ENCODE measurements at regions not wholly inside any gene's neighbourhood (a gene's known extent, or its start where the extent isn't known, plus 50 kb on each side); places are given as distances from the start of the nearest gene placed in this dataset.

- DNase-seq: no peak
- H3K27ac Mint-ChIP-seq: no peak overlapping the region
- no peak overlapping the region for H3K4me3 Mint-ChIP-seq
- H3K4me1 Mint-ChIP-seq: peaks cover 15% of the 10 kb centered on the region
- no peaks in the 10 kb centered on the region for H3K36me3 Mint-ChIP-seq (ENCODE audit: low read depth)
- ChIA-PET POLR2A (no interaction called here), CTCF (no interaction called here)
- no peaks in the 10 kb centered on the region for H3K27me3 Mint-ChIP-seq
- H3K9me3 Mint-ChIP-seq: no peaks in the 10 kb centered on the region
Measured at GRCh38 chr15:91521996-91522395, 331.5 kb upstream of the SLCO3A1 start.

GRCh38 chr15:91522605-91523332 is 330.7 kb upstream of the SLCO3A1 start:
- Mint-ChIP-seq H3K9me3 (no peaks in the 10 kb centered on the region), H3K27me3 (peaks cover 2% of the 10 kb centered on the region), H3K27ac (no peak overlapping the region), H3K36me3 (ENCODE audit: low read depth) (no peaks in the 10 kb centered on the region), H3K4me3 (no peak overlapping the region), H3K4me1 (peaks cover 15% of the 10 kb centered on the region)
- ChIA-PET POLR2A (no interaction called here), CTCF (no interaction called here)
- DNase-seq: no peak

- CTCF ChIA-PET: no interaction called here
- H3K27ac Mint-ChIP-seq: no peak overlapping the region
- peaks cover 2% of the 10 kb centered on the region for H3K27me3 Mint-ChIP-seq
- POLR2A ChIA-PET: no interaction called here
- no peak for DNase-seq
- no peaks in the 10 kb centered on the region for H3K36me3 Mint-ChIP-seq (ENCODE audit: low read depth)
- H3K4me3 Mint-ChIP-seq: no peak overlapping the region
- no peaks in the 10 kb centered on the region for H3K9me3 Mint-ChIP-seq
- peaks cover 15% of the 10 kb centered on the region for H3K4me1 Mint-ChIP-seq
Measured at GRCh38 chr15:91523596-91523995, 329.9 kb upstream of the SLCO3A1 start.

GRCh38 chr15:91524534-91524933 is 329.0 kb upstream of the SLCO3A1 start:
- no peak for DNase-seq
- Mint-ChIP-seq H3K4me3 (no peak overlapping the region), H3K27me3 (peaks cover 5% of the 10 kb centered on the region), H3K9me3 (no peaks in the 10 kb centered on the region), H3K36me3 (ENCODE audit: low read depth) (no peaks in the 10 kb centered on the region), H3K4me1 (peaks cover 16% of the 10 kb centered on the region), H3K27ac (no peak overlapping the region)
- CTCF ChIA-PET: no interaction called here
- POLR2A ChIA-PET: no interaction called here

GRCh38 chr15:91525751-91526150 is 327.8 kb upstream of the SLCO3A1 start:
- ChIA-PET POLR2A (no interaction called here), CTCF (no interaction called here)
- H3K36me3 Mint-ChIP-seq (ENCODE audit: low read depth): no peaks in the 10 kb centered on the region
- no peak overlapping the region for H3K4me3 Mint-ChIP-seq
- H3K27ac Mint-ChIP-seq: no peak overlapping the region
- H3K9me3 Mint-ChIP-seq: no peaks in the 10 kb centered on the region
- peaks cover 5% of the 10 kb centered on the region for H3K27me3 Mint-ChIP-seq
- no peak for DNase-seq
- peaks cover 16% of the 10 kb centered on the region for H3K4me1 Mint-ChIP-seq

GRCh38 chr15:91526424-91526823 is 327.1 kb upstream of the SLCO3A1 start:
- Mint-ChIP-seq H3K27me3 (peaks cover 5% of the 10 kb centered on the region), H3K4me3 (no peak overlapping the region), H3K4me1 (peaks cover 16% of the 10 kb centered on the region), H3K9me3 (no peaks in the 10 kb centered on the region), H3K27ac (no peak overlapping the region), H3K36me3 (ENCODE audit: low read depth) (no peaks in the 10 kb centered on the region)
- no peak for DNase-seq
- ChIA-PET POLR2A (no interaction called here), CTCF (no interaction called here)

GRCh38 chr15:91528801-91529200 is 324.7 kb upstream of the SLCO3A1 start:
- H3K4me1 Mint-ChIP-seq: peaks cover 6% of the 10 kb centered on the region
- ChIA-PET CTCF (no interaction called here), POLR2A (no interaction called here)
- DNase-seq: no peak
- H3K9me3 Mint-ChIP-seq: no peaks in the 10 kb centered on the region
- H3K27ac Mint-ChIP-seq: no peak overlapping the region
- H3K36me3 Mint-ChIP-seq (ENCODE audit: low read depth): no peaks in the 10 kb centered on the region
- H3K27me3 Mint-ChIP-seq: peaks cover 5% of the 10 kb centered on the region
- no peak overlapping the region for H3K4me3 Mint-ChIP-seq

GRCh38 chr15:91529534-91529933 is 324.0 kb upstream of the SLCO3A1 start:
- no peak overlapping the region for H3K4me3 Mint-ChIP-seq

GRCh38 chr15:91530279-91530678 is 323.2 kb upstream of the SLCO3A1 start:
- POLR2A ChIA-PET: no interaction called here
- Mint-ChIP-seq H3K27me3 (peaks cover 5% of the 10 kb centered on the region), H3K9me3 (no peaks in the 10 kb centered on the region), H3K4me3 (no peak overlapping the region), H3K36me3 (ENCODE audit: low read depth) (no peaks in the 10 kb centered on the region), H3K4me1 (peaks cover 1% of the 10 kb centered on the region), H3K27ac (no peak overlapping the region)
- no peak for DNase-seq
- CTCF ChIA-PET: no interaction called here

More at GRCh38 chr15:91529534-91529933, 324.0 kb upstream of the SLCO3A1 start:
- ChIA-PET POLR2A (no interaction called here), CTCF (interaction anchor here (0.6 kb wide), 1 partner anchor 225 kb away, joined by 3 read pairs; no protein-coding TSS in a partner anchor)
- no peak for DNase-seq
- Mint-ChIP-seq H3K9me3 (no peaks in the 10 kb centered on the region), H3K4me1 (peaks cover 1% of the 10 kb centered on the region), H3K27me3 (peaks cover 5% of the 10 kb centered on the region), H3K27ac (no peak overlapping the region), H3K36me3 (ENCODE audit: low read depth) (no peaks in the 10 kb centered on the region)

GRCh38 chr15:91530956-91531582 is 322.4 kb upstream of the SLCO3A1 start:
- ChIA-PET CTCF (no interaction called here), POLR2A (no interaction called here)
- no peaks in the 10 kb centered on the region for H3K9me3 Mint-ChIP-seq
- no peaks in the 10 kb centered on the region for H3K36me3 Mint-ChIP-seq (ENCODE audit: low read depth)
- no peak for DNase-seq
- H3K4me1 Mint-ChIP-seq: peaks cover 1% of the 10 kb centered on the region
- no peak overlapping the region for H3K27ac Mint-ChIP-seq
- H3K4me3 Mint-ChIP-seq: no peak overlapping the region
- peaks cover 5% of the 10 kb centered on the region for H3K27me3 Mint-ChIP-seq

- ChIA-PET CTCF (no interaction called here), POLR2A (no interaction called here)
- H3K27me3 Mint-ChIP-seq: no peaks in the 10 kb centered on the region
- no peaks in the 10 kb centered on the region for H3K4me1 Mint-ChIP-seq
- no peak for DNase-seq
- H3K9me3 Mint-ChIP-seq: no peaks in the 10 kb centered on the region
- no peak overlapping the region for H3K4me3 Mint-ChIP-seq
- H3K27ac Mint-ChIP-seq: no peak overlapping the region
- H3K36me3 Mint-ChIP-seq (ENCODE audit: low read depth): no peaks in the 10 kb centered on the region
Measured at GRCh38 chr15:91534235-91534634, 319.3 kb upstream of the SLCO3A1 start.

GRCh38 chr15:91534976-91535375 is 318.5 kb upstream of the SLCO3A1 start:
- H3K4me1 Mint-ChIP-seq: no peaks in the 10 kb centered on the region
- no peak overlapping the region for H3K27ac Mint-ChIP-seq
- POLR2A ChIA-PET: no interaction called here
- no peaks in the 10 kb centered on the region for H3K27me3 Mint-ChIP-seq
- DNase-seq: no peak
- H3K9me3 Mint-ChIP-seq: no peaks in the 10 kb centered on the region
- H3K4me3 Mint-ChIP-seq: no peak overlapping the region
- CTCF ChIA-PET: no interaction called here
- no peaks in the 10 kb centered on the region for H3K36me3 Mint-ChIP-seq (ENCODE audit: low read depth)

- Mint-ChIP-seq H3K36me3 (ENCODE audit: low read depth) (no peaks in the 10 kb centered on the region), H3K4me1 (no peaks in the 10 kb centered on the region), H3K9me3 (no peaks in the 10 kb centered on the region), H3K27ac (no peak overlapping the region), H3K4me3 (no peak overlapping the region), H3K27me3 (no peaks in the 10 kb centered on the region)
- no peak for DNase-seq
- ChIA-PET CTCF (interaction anchor here (1.1 to 1.3 kb wide), 2 partner anchors 175 to 541 kb away, joined by 3 read pairs; no protein-coding TSS in a partner anchor), POLR2A (no interaction called here)
Measured at GRCh38 chr15:91535856-91536500, 317.5 kb upstream of the SLCO3A1 start.

GRCh38 chr15:91537856-91538255 is 315.7 kb upstream of the SLCO3A1 start:
- no peaks in the 10 kb centered on the region for H3K27me3 Mint-ChIP-seq
- no peak overlapping the region for H3K27ac Mint-ChIP-seq
- no peak overlapping the region for H3K4me3 Mint-ChIP-seq

More at GRCh38 chr15:91537856-91538255, 315.7 kb upstream of the SLCO3A1 start:
- no peaks in the 10 kb centered on the region for H3K4me1 Mint-ChIP-seq
- CTCF ChIA-PET: no interaction called here
- DNase-seq: no peak
- H3K9me3 Mint-ChIP-seq: no peaks in the 10 kb centered on the region
- H3K36me3 Mint-ChIP-seq (ENCODE audit: low read depth): no peaks in the 10 kb centered on the region
- POLR2A ChIA-PET: no interaction called here

All from activated CD4-positive, alpha-beta memory T cell treated with anti-CD3 and anti-CD28 coated beads, Interleukin-2, amount 10 ng/mL, durations not matched to agents 7 days and 5 days (primary cell).